ENCODE measurements at regions not wholly inside any gene's neighbourhood (a gene's known extent, or its start where the extent isn't known, plus 50 kb on each side); places are given as distances from the start of the nearest gene placed in this dataset.

- H3K27ac ChIP-seq (ENCODE audit: low read depth, low read length, poor library complexity, severe bottlenecking), result no peak overlapping the region
- POLR2A ChIA-PET (ENCODE audit: low non-redundant PET), result no interaction called here
- no TSS peak for BruUV-seq (replicated peaks)
- no peak overlapping the region for H3K4me3 ChIP-seq (ENCODE audit: low read depth, low read length, poor library complexity, severe bottlenecking)
- no peaks in the 10 kb centered on the region for H3K36me3 ChIP-seq (ENCODE audit: insufficient read depth, low read length, poor library complexity, severe bottlenecking)
- intact Hi-C loops (cut with micrococcal nuclease; ENCODE audit: unreplicated experiment), result no loop called here
- no peak for DNase-seq (ENCODE audit: low spot score)
- H3K27me3 ChIP-seq (replicated peaks; ENCODE audit: insufficient read depth, low read depth, low read length, poor library complexity), result no peaks in the 10 kb centered on the region
- H3K9me3 ChIP-seq (ENCODE audit: low read depth, low read length, poor library complexity, severe bottlenecking), result no peaks in the 10 kb centered on the region
- no peaks in the 10 kb centered on the region for H3K4me1 ChIP-seq (ENCODE audit: insufficient read depth, low read length, poor library complexity, severe bottlenecking)
- CTCF ChIA-PET, result no interaction called here
- TF ChIP-seq EZH2 (IDR thresholded peaks at IDR 0.05; ENCODE audit: borderline replicate concordance, low read depth, low read length, poor library complexity, severe bottlenecking), result no peak
Measured at GRCh38 chr1:82121421-82121820, 320.7 kb downstream of the ADGRL2 start.

- Histone ChIP-seq H3K4me3 (ENCODE audit: low read depth, low read length, poor library complexity, severe bottlenecking) (no peak overlapping the region), H3K4me1 (ENCODE audit: insufficient read depth, low read length, poor library complexity, severe bottlenecking) (no peaks in the 10 kb centered on the region), H3K36me3 (ENCODE audit: insufficient read depth, low read length, poor library complexity, severe bottlenecking) (no peaks in the 10 kb centered on the region), H3K27ac (ENCODE audit: low read depth, low read length, poor library complexity, severe bottlenecking) (no peak overlapping the region), H3K27me3 (replicated peaks; ENCODE audit: insufficient read depth, low read depth, low read length, poor library complexity) (no peaks in the 10 kb centered on the region), H3K9me3 (ENCODE audit: low read depth, low read length, poor library complexity, severe bottlenecking) (no peaks in the 10 kb centered on the region)
- ChIA-PET CTCF (no interaction called here), POLR2A (ENCODE audit: low non-redundant PET) (no interaction called here)
- no TSS peak for BruUV-seq (replicated peaks)
- TF ChIP-seq EZH2 (IDR thresholded peaks at IDR 0.05; ENCODE audit: borderline replicate concordance, low read depth, low read length, poor library complexity, severe bottlenecking), result no peak
- TF ChIP-seq, protein P1, sequence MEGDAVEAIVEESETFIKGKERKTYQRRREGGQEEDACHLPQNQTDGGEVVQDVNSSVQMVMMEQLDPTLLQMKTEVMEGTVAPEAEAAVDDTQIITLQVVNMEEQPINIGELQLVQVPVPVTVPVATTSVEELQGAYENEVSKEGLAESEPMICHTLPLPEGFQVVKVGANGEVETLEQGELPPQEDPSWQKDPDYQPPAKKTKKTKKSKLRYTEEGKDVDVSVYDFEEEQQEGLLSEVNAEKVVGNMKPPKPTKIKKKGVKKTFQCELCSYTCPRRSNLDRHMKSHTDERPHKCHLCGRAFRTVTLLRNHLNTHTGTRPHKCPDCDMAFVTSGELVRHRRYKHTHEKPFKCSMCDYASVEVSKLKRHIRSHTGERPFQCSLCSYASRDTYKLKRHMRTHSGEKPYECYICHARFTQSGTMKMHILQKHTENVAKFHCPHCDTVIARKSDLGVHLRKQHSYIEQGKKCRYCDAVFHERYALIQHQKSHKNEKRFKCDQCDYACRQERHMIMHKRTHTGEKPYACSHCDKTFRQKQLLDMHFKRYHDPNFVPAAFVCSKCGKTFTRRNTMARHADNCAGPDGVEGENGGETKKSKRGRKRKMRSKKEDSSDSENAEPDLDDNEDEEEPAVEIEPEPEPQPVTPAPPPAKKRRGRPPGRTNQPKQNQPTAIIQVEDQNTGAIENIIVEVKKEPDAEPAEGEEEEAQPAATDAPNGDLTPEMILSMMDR (conservative IDR thresholded peaks at IDR 0.05; ENCODE audit: low read depth, low read length), result no peak
- no peak for DNase-seq (ENCODE audit: low spot score)
- intact Hi-C loops (cut with micrococcal nuclease; ENCODE audit: unreplicated experiment), result no loop called here
Measured at GRCh38 chr1:82116105-82116504, 315.4 kb downstream of the ADGRL2 start.

GRCh38 chr1:82114887-82115286, 314.2 kb downstream of the ADGRL2 start:
- no peak overlapping the region for H3K4me3 ChIP-seq (ENCODE audit: low read depth, low read length, poor library complexity, severe bottlenecking)
- CTCF ChIA-PET, result no interaction called here
- no peaks in the 10 kb centered on the region for H3K36me3 ChIP-seq (ENCODE audit: insufficient read depth, low read length, poor library complexity, severe bottlenecking)
- TF ChIP-seq, protein P1 (conservative IDR thresholded peaks at IDR 0.05; ENCODE audit: low read depth, low read length), result no peak
- no peak for TF ChIP-seq EZH2 (IDR thresholded peaks at IDR 0.05; ENCODE audit: borderline replicate concordance, low read depth, low read length, poor library complexity, severe bottlenecking)
- POLR2A ChIA-PET (ENCODE audit: low non-redundant PET), result no interaction called here
- H3K9me3 ChIP-seq (ENCODE audit: low read depth, low read length, poor library complexity, severe bottlenecking), result no peaks in the 10 kb centered on the region
- intact Hi-C loops (cut with micrococcal nuclease; ENCODE audit: unreplicated experiment), result no loop called here
- no peaks in the 10 kb centered on the region for H3K4me1 ChIP-seq (ENCODE audit: insufficient read depth, low read length, poor library complexity, severe bottlenecking)
- DNase-seq (ENCODE audit: low spot score), result no peak
- no TSS peak for BruUV-seq (replicated peaks)
- H3K27me3 ChIP-seq (replicated peaks; ENCODE audit: insufficient read depth, low read depth, low read length, poor library complexity), result no peaks in the 10 kb centered on the region
- H3K27ac ChIP-seq (ENCODE audit: low read depth, low read length, poor library complexity, severe bottlenecking), result no peak overlapping the region

DNA sequence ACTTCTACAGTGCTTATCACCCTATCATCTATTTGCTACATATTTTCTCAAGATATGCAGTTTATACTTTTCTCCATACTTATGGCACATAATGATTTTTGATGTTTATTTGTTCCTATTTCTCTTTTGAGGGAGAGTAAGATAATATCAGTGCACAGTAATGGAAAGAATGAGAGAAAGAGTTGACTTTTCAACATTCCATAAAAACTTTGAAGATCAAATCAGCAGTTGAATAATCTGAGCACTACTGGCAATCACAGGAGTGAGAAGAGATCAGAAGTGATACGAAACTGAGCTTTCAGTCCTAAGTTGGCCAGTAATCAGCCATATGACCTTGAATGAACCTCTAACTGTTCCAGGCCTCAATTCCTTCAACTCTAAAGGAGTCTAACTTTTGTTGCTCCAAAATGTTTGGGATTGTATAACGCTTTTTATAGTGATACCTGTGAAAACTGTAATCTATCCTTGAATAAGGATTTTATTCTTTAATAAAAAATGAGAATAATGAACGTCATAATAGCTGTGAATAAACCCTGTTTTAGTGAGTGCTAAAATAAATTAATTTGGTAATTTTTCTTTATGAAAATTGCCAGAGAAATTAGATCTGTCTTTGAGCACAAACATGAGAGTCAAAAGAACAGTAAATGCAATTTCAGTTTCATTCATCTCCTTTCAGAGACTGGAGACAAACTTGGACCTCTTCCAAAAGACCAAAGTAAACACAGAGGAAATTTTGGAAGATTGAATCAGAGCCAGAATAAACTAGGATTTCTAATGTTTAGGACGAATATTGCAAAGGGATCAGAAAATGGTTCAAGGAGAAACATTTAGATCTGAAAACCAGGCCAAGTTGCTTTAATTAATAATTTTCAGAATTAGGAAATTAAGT, 309.9 kb downstream of the ADGRL2 start:
- no peaks in the 10 kb centered on the region for H3K36me3 ChIP-seq (ENCODE audit: insufficient read depth, low read length, poor library complexity, severe bottlenecking)
- CTCF ChIA-PET, result no interaction called here
- H3K9me3 ChIP-seq (ENCODE audit: low read depth, low read length, poor library complexity, severe bottlenecking), result no peaks in the 10 kb centered on the region
- H3K27me3 ChIP-seq (replicated peaks; ENCODE audit: insufficient read depth, low read depth, low read length, poor library complexity), result no peaks in the 10 kb centered on the region
- no peak for DNase-seq (ENCODE audit: low spot score)
- TF ChIP-seq, protein P1 (conservative IDR thresholded peaks at IDR 0.05; ENCODE audit: low read depth, low read length), result no peak
- no peak for TF ChIP-seq EZH2 (IDR thresholded peaks at IDR 0.05; ENCODE audit: borderline replicate concordance, low read depth, low read length, poor library complexity, severe bottlenecking)
- intact Hi-C loops (cut with micrococcal nuclease; ENCODE audit: unreplicated experiment), result no loop called here
- H3K27ac ChIP-seq (ENCODE audit: low read depth, low read length, poor library complexity, severe bottlenecking), result no peak overlapping the region
- POLR2A ChIA-PET (ENCODE audit: low non-redundant PET), result no interaction called here
- H3K4me3 ChIP-seq (ENCODE audit: low read depth, low read length, poor library complexity, severe bottlenecking), result no peak overlapping the region
- H3K4me1 ChIP-seq (ENCODE audit: insufficient read depth, low read length, poor library complexity, severe bottlenecking), result no peaks in the 10 kb centered on the region
- BruUV-seq (replicated peaks), result no TSS peak

Data from A673 (cell line).